ENCODE measurements at regions not wholly inside any gene's neighbourhood (a gene's known extent, or its start where the extent isn't known, plus 50 kb on each side); places are given as distances from the start of the nearest gene placed in this dataset.

DNA sequence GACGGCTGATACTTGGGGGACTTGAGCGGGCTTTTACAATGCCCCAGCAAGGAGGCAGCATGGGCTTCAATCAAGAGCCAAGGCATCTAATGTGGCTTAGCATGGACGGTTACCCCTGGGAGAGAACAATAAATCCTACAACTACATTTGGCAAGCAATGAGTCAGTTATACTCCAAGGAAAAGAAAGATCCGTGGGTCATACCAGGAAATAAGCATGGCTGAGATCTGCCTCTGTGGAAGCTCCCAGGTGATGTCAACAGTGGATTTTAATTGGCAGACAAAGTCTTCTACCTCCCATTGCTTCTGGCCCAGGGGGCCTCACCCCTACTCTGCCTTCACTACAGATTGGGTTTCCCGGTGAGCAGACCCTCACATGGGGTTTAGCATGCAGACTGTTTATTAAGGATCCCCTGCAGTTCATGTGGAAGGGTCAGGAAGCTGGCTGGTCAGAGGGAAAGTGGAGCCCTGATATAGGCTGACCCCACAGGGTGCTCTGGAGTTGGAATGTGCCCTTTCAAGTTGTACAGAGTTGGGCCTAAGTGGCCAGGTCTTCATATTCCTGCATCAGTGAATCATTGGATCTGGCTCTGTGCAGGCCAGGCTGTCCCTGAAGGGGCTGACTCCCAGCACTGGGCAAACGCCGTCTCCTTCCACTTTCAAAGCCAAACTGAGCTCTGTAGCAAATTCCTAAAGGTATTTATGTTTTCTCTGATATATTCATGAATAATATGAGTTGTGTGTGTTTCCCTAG is 91.3 kb upstream of the GGTLC1 start:
- DNase-seq (no peak), FAIRE-seq (no peak)
- Histone ChIP-seq H3K9me3 (ENCODE audit: control insufficient read depth in 2 of 2, insufficient read depth in 1 of 2, low read depth in 1 of 2, low read length in 1 of 2) (no peaks in the 10 kb centered on the region), H3K27ac (ENCODE audit: low read depth in 1 of 3, low read length in 2 of 3) (no peak overlapping the region), H3K4me1 (ENCODE audit: control insufficient read depth in 3 of 3, insufficient read depth in 2 of 3, low read depth in 1 of 3, low read length in 2 of 3) (no peaks in the 10 kb centered on the region), H3K36me3 (ENCODE audit: control insufficient read depth in 3 of 3, insufficient read depth in 2 of 3, low read depth in 1 of 3, low read length in 3 of 3) (no peaks in the 10 kb centered on the region), H3K4me3 (ENCODE audit: low read depth in 1 of 3, low read length in 3 of 3) (no peak overlapping the region), H3K27me3 (ENCODE audit: control insufficient read depth in 3 of 3, insufficient read depth in 3 of 3, low read length in 3 of 3) (no peaks in the 10 kb centered on the region)
- 74 to 82% (median 80%) methylated on average over 7 of the region's 7 CpGs for WGBS, 3 donors

DNA sequence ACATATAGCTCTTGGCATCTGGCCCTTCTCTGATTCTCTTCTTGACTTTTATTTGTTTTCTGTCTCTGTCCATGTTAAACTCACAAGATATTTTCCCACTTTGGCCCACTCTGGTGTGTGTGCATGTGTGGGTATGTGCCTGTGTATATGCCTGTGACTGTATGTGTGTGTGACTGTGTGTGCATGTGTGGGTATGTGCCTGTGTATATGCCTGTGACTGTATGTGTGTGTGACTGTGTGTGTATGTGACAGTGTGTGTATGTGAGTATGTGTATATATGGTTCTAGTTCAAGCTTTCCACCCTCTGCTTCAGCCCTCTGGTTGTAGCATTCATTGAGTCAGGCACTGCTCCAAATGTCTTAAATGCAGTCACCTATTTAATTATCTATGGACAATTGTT is 88.6 kb upstream of the GGTLC1 start:
- no peak overlapping the region for H3K4me3 ChIP-seq (ENCODE audit: low read depth in 1 of 3, low read length in 3 of 3)
- DNase-seq (no peak), FAIRE-seq (no peak)
- peaks cover 0 to 1% (median 0%) of the 10 kb centered on the region in 3 donors for H3K27me3 ChIP-seq (ENCODE audit: control insufficient read depth in 3 of 3, insufficient read depth in 3 of 3, low read length in 3 of 3)
- no peak overlapping the region for H3K27ac ChIP-seq (ENCODE audit: low read depth in 1 of 3, low read length in 2 of 3)
- H3K36me3 ChIP-seq (ENCODE audit: control insufficient read depth in 3 of 3, insufficient read depth in 2 of 3, low read depth in 1 of 3, low read length in 3 of 3): no peaks in the 10 kb centered on the region
- no peaks in the 10 kb centered on the region for H3K9me3 ChIP-seq (ENCODE audit: control insufficient read depth in 2 of 2, insufficient read depth in 1 of 2, low read depth in 1 of 2, low read length in 1 of 2)
- H3K4me1 ChIP-seq (ENCODE audit: control insufficient read depth in 3 of 3, insufficient read depth in 2 of 3, low read depth in 1 of 3, low read length in 2 of 3): no peaks in the 10 kb centered on the region

DNA sequence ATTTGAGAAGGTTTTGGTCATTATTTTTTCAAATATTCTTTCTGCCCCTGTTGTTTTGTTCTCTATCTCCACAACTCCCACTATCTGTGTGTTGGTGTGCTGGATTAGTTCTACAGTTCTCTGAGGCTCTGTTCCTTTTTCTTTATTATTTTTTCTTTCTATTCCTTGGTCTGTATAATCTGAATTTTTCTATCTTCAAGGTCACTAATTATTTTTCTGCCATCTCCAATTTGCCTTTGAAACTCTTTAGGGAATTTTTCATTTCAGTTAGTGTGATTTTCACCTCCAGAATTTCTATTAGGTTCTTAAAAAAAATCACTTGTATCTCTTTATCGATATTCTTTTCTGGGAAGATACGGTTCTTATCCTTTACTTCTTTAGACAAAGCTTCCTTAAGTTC is 82.1 kb upstream of the GGTLC1 start:
- no peak overlapping the region for H3K4me3 ChIP-seq (ENCODE audit: low read depth in 1 of 3, low read length in 3 of 3)
- 96 to 99% (median 98%) methylated on average over 2 of the region's 2 CpGs for WGBS, 3 donors
- H3K27ac ChIP-seq (ENCODE audit: low read depth in 1 of 3, low read length in 2 of 3): no peak overlapping the region
- no peak for DNase-seq
- no peaks in the 10 kb centered on the region for H3K4me1 ChIP-seq (ENCODE audit: control insufficient read depth in 3 of 3, insufficient read depth in 2 of 3, low read depth in 1 of 3, low read length in 2 of 3)
- no peaks in the 10 kb centered on the region for H3K36me3 ChIP-seq (ENCODE audit: control insufficient read depth in 3 of 3, insufficient read depth in 2 of 3, low read depth in 1 of 3, low read length in 3 of 3)
- peaks cover 0 to 3% of the 10 kb centered on the region in 2 donors for H3K9me3 ChIP-seq (ENCODE audit: control insufficient read depth in 2 of 2, insufficient read depth in 1 of 2, low read depth in 1 of 2, low read length in 1 of 2)
- no peak for FAIRE-seq
- peaks cover 0 to 1% (median 0%) of the 10 kb centered on the region in 3 donors for H3K27me3 ChIP-seq (ENCODE audit: control insufficient read depth in 3 of 3, insufficient read depth in 3 of 3, low read length in 3 of 3)

DNA sequence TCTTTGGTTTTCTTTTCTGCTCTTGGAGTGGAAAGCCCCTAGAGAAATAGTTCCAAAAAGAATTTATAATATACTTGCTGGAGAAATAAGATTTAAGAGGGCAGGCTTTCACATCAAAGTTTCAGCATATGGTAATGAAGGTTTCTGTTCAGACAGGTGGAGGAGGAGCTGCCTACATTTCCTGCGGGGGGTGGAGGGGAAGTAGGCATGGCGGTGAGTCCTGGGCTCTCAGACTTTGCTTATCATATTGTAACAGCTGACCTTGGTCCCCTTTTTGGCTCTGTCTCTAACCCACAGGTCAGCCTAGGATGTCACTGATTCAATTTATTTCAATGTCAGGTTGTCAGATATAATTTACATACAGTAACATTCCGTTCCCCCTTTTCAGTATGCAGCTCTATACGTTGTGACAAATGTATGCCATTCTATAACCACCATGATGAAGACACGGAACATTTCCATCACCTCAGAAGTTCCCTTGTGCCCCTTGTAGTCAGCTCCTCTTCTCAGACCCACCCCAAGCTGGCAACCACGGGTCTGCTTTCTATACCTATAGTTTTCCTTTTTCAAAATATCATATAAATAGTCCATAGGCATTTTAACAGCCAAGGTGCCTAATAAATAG is 77.6 kb upstream of the GGTLC1 start:
- no peak for DNase-seq
- no peak overlapping the region for H3K4me3 ChIP-seq (ENCODE audit: low read depth in 1 of 3, low read length in 3 of 3)
- H3K27ac ChIP-seq (ENCODE audit: low read depth in 1 of 3, low read length in 2 of 3): no peak overlapping the region
- 50 to 55% (median 54%) methylated on average over 6 of the region's 6 CpGs for WGBS, 3 donors
- no peaks in the 10 kb centered on the region for H3K27me3 ChIP-seq (ENCODE audit: control insufficient read depth in 3 of 3, insufficient read depth in 3 of 3, low read length in 3 of 3)
- no peaks in the 10 kb centered on the region for H3K9me3 ChIP-seq (ENCODE audit: control insufficient read depth in 2 of 2, insufficient read depth in 1 of 2, low read depth in 1 of 2, low read length in 1 of 2)
- H3K4me1 ChIP-seq (ENCODE audit: control insufficient read depth in 3 of 3, insufficient read depth in 2 of 3, low read depth in 1 of 3, low read length in 2 of 3): no peaks in the 10 kb centered on the region
- no peaks in the 10 kb centered on the region for H3K36me3 ChIP-seq (ENCODE audit: control insufficient read depth in 3 of 3, insufficient read depth in 2 of 3, low read depth in 1 of 3, low read length in 3 of 3)
- no peak for FAIRE-seq

DNA sequence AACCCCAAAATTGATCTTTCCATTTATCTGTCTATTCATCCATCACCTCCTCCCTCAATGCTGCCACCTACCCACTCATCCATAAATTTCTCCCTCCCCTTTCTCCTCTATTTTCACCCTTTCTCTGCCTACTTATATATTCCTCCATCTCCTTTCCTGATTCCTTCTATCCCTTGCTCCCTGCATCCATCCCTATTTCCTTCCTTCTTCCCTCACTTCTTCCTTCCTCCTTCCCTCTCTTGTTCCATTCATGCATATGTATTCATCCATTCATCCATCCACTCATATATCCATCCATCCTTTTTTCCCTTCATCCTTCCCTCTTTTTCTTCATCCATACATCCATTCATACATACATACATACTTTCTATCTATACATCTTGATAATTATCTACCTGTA is 76.3 kb upstream of the GGTLC1 start:
- H3K4me3 ChIP-seq (ENCODE audit: low read depth in 1 of 3, low read length in 3 of 3): no peak overlapping the region
- no peak for DNase-seq
- no peaks in the 10 kb centered on the region for H3K36me3 ChIP-seq (ENCODE audit: control insufficient read depth in 3 of 3, insufficient read depth in 2 of 3, low read depth in 1 of 3, low read length in 3 of 3)
- no peaks in the 10 kb centered on the region for H3K9me3 ChIP-seq (ENCODE audit: control insufficient read depth in 2 of 2, insufficient read depth in 1 of 2, low read depth in 1 of 2, low read length in 1 of 2)
- H3K27ac ChIP-seq (ENCODE audit: low read depth in 1 of 3, low read length in 2 of 3): no peak overlapping the region
- H3K27me3 ChIP-seq (ENCODE audit: control insufficient read depth in 3 of 3, insufficient read depth in 3 of 3, low read length in 3 of 3): no peaks in the 10 kb centered on the region
- no peaks in the 10 kb centered on the region for H3K4me1 ChIP-seq (ENCODE audit: control insufficient read depth in 3 of 3, insufficient read depth in 2 of 3, low read depth in 1 of 3, low read length in 2 of 3)
- no peak for FAIRE-seq

DNA sequence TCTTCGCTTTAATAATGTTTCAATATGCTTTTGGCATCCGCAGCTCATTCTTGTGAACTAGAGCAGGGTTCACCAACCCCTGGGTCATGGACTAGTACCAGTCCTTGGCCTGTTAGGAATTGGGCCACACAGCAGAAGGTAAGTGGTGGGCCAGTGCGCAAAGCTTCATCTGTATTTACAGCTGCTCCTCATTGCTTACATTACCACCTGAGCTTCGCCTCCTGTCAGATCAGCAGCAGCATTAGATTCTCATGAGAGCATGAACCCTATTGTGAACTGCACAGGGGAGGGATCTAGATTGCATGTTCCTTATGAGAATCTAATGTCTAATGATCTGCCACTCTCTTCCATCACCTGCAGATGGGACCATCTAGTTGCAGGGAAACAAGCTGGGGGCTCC is 75.5 kb upstream of the GGTLC1 start:
- Histone ChIP-seq H3K9me3 (ENCODE audit: control insufficient read depth in 2 of 2, insufficient read depth in 1 of 2, low read depth in 1 of 2, low read length in 1 of 2) (no peaks in the 10 kb centered on the region), H3K4me1 (ENCODE audit: control insufficient read depth in 3 of 3, insufficient read depth in 2 of 3, low read depth in 1 of 3, low read length in 2 of 3) (no peaks in the 10 kb centered on the region), H3K27ac (ENCODE audit: low read depth in 1 of 3, low read length in 2 of 3) (no peak overlapping the region), H3K4me3 (ENCODE audit: low read depth in 1 of 3, low read length in 3 of 3) (no peak overlapping the region), H3K27me3 (ENCODE audit: control insufficient read depth in 3 of 3, insufficient read depth in 3 of 3, low read length in 3 of 3) (no peaks in the 10 kb centered on the region), H3K36me3 (ENCODE audit: control insufficient read depth in 3 of 3, insufficient read depth in 2 of 3, low read depth in 1 of 3, low read length in 3 of 3) (no peaks in the 10 kb centered on the region)
- DNase-seq (no peak), FAIRE-seq (no peak)
- WGBS, 3 donors: 84 to 95% (median 87%) methylated on average over 4 of the region's 4 CpGs

DNA sequence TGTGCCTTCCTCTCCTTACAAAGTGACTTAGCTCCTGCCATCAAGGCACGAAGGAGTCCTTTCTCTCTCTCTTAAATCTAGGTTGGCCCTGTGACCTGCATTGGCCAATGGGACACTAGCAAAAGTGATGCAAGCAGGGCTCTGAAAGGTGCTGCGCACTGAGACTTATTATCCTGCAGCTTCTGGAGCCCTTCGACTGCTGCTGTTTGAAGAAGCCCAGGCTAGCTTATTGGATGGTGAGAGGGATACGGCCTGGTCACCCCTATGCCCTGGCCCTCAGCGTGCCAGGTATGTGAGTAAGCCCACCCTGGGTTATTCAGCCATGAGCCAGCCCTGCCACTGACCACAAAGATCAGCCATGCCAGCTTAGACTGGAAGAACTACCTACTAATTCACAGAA is 74.5 kb upstream of the GGTLC1 start:
- no peaks in the 10 kb centered on the region for H3K36me3 ChIP-seq (ENCODE audit: control insufficient read depth in 3 of 3, insufficient read depth in 2 of 3, low read depth in 1 of 3, low read length in 3 of 3)
- FAIRE-seq (no peak), DNase-seq (no peak)
- no peaks in the 10 kb centered on the region for H3K9me3 ChIP-seq (ENCODE audit: control insufficient read depth in 2 of 2, insufficient read depth in 1 of 2, low read depth in 1 of 2, low read length in 1 of 2)
- H3K27me3 ChIP-seq (ENCODE audit: control insufficient read depth in 3 of 3, insufficient read depth in 3 of 3, low read length in 3 of 3): no peaks in the 10 kb centered on the region
- WGBS, 3 donors: 75 to 84% (median 80%) methylated on average over 5 of the region's 5 CpGs
- no peak overlapping the region for H3K27ac ChIP-seq (ENCODE audit: low read depth in 1 of 3, low read length in 2 of 3)
- H3K4me3 ChIP-seq (ENCODE audit: low read depth in 1 of 3, low read length in 3 of 3): no peak overlapping the region
- no peaks in the 10 kb centered on the region for H3K4me1 ChIP-seq (ENCODE audit: control insufficient read depth in 3 of 3, insufficient read depth in 2 of 3, low read depth in 1 of 3, low read length in 2 of 3)

DNA sequence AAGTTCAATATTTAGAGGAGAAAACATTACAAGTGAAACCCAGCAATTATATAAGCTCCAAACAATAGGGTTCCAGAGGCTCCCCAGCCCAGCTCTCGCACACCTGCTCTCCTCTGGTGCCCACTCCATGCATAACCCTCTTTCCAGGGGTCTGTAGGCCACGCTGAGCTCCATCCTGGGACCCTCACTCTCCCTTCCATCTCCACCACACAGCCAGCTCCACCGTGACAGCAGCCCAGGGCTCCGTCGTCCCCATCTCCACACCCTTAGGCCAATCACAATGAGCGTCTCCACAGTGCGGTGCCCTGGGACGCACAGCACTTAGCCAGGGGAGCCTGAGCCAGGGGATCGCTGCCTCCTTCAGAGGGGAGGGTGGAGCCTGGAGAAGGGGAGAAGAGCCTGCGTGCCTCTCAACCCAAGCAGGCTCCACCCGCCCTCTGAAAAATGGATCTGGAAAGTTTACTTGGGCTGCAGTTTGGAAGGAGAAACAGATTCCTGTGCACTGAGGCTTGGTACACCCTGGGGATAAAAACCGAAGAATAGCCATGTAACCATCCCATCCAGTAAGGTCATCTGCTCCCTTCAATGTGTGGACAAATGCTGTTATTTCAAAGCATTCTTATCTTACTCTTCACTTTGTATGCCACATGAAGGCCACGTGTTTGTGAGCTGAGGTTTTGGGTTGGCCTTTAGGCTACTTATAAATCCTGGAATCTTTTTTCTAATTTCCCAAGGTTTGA is 72.4 kb upstream of the GGTLC1 start:
- Histone ChIP-seq H3K36me3 (ENCODE audit: control insufficient read depth in 3 of 3, insufficient read depth in 2 of 3, low read depth in 1 of 3, low read length in 3 of 3) (no peaks in the 10 kb centered on the region), H3K4me3 (ENCODE audit: low read depth in 1 of 3, low read length in 3 of 3) (no peak overlapping the region), H3K27me3 (ENCODE audit: control insufficient read depth in 3 of 3, insufficient read depth in 3 of 3, low read length in 3 of 3) (no peaks in the 10 kb centered on the region), H3K9me3 (ENCODE audit: control insufficient read depth in 2 of 2, insufficient read depth in 1 of 2, low read depth in 1 of 2, low read length in 1 of 2) (no peaks in the 10 kb centered on the region), H3K27ac (ENCODE audit: low read depth in 1 of 3, low read length in 2 of 3) (no peak overlapping the region), H3K4me1 (ENCODE audit: control insufficient read depth in 3 of 3, insufficient read depth in 2 of 3, low read depth in 1 of 3, low read length in 2 of 3) (no peaks in the 10 kb centered on the region)
- 49 to 57% (median 57%) methylated on average over 13 of the region's 13 CpGs for WGBS, 3 donors
- no peak for FAIRE-seq
- DNase-seq: no peak
